Stimulated activated naive CD8-positive, alpha-beta T cell treated with anti-CD3 and anti-CD28 coated beads, Interleukin-15, amount 100 ng/mL, for 72 hours (primary cell): ENCODE measurements at regions not wholly inside any gene's neighbourhood (a gene's known extent, or its start where the extent isn't known, plus 50 kb on each side); places are given as distances from the start of the nearest gene placed in this dataset.

Experiments
- ATAC-seq: fragments of 150-1000 bp; cut with Tn5 transposase; 2 replicates; pipeline ENCODE4 v1.10.0; 2021; ENCODE audit warnings: mild to moderate bottlenecking, moderate library complexity
- DNase-seq, 2 donors: peaks; one replicate each; pipeline ENCODE4 v3.0.0; 2021 to 2022
- H3K27ac Mint-ChIP-seq, 2 donors: one replicate each; pipeline ENCODE4 v1.8.0; 2022; ENCODE audit warnings: mild to moderate bottlenecking in 2 of 2, mixed read lengths in 2 of 2, moderate library complexity in 2 of 2
- H3K27me3 Mint-ChIP-seq: one replicate; pipeline ENCODE4 v1.8.0; 2022; ENCODE audit warnings: mixed read lengths
- H3K4me1 Mint-ChIP-seq: one replicate; pipeline ENCODE4 v1.8.0; 2022; ENCODE audit warnings: mild to moderate bottlenecking, mixed read lengths
- H3K4me3 Mint-ChIP-seq, 2 donors: one replicate each; pipeline ENCODE4 v1.8.0; 2022; ENCODE audit warnings: mild to moderate bottlenecking in 2 of 2, mixed read lengths in 2 of 2, moderate library complexity in 1 of 2
- H3K9me3 Mint-ChIP-seq, 2 donors: one replicate each; pipeline ENCODE4 v1.8.0; 2022; ENCODE audit warnings: mixed read lengths in 2 of 2

GRCh38 chr2:4522498-4523421, 819.4 kb downstream of the DCDC2C start:
- Mint-ChIP-seq H3K27me3 (no peaks in the 10 kb centered on the region), H3K27ac (peak overlapping the region in 1 of 2 donors; percentile 76), H3K9me3 (peaks cover 2 to 3% of the 10 kb centered on the region in 2 donors), H3K4me1 (no peaks in the 10 kb centered on the region), H3K4me3 (no peak overlapping the region)
- ATAC-seq (peak; percentile 23), DNase-seq (no peak)

- Mint-ChIP-seq H3K27ac (no peak overlapping the region), H3K27me3 (no peaks in the 10 kb centered on the region), H3K4me3 (no peak overlapping the region), H3K9me3 (peaks cover 8 to 26% of the 10 kb centered on the region in 2 donors), H3K4me1 (no peaks in the 10 kb centered on the region)
- no peak for DNase-seq
- no peak for ATAC-seq
These were observed 824.0 kb downstream of the DCDC2C start for GRCh38 chr2:4527416-4527815.

DNA sequence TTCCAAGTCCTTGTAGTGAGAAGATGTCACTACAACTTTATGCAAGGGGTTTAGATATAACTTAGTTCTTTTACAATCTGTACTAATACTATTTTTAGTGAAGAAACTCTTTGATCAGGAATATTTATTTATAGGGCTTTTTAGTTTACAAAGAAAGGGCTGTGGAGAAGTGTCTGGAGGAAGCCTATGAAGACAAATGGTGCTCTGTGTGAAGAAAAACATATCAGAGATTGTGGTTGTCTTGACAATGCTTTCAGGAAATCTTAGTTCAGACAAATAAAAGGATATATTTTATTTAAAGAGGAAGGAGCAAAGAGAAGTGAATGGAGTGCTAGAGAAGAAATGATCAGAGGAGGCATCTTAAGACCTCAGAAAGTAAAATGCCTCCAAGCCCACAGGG, 824.9 kb downstream of the DCDC2C start:
- Mint-ChIP-seq H3K9me3 (peaks cover 8 to 26% of the 10 kb centered on the region in 2 donors), H3K4me3 (no peak overlapping the region), H3K4me1 (no peaks in the 10 kb centered on the region), H3K27me3 (no peaks in the 10 kb centered on the region), H3K27ac (no peak overlapping the region)
- no peak for ATAC-seq
- DNase-seq: no peak

DNA sequence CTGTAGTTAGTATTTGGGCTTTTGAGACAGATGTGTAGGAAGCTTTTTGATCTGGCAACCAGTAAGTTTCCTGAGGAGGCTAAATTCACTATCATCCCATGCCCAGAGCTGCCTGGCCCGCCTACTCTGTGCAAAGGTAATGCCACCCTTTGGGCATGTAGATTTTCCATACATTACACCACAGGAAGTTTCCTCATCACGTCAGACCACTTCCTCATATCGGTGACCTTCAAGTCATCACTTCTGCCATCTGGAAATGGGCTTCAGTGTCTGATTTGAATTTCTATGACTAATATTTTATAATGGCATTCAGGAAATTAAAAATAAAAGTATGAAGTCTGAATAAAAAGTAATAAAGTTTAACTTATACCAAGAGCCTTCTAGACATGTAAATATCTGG, 825.4 kb downstream of the DCDC2C start:
- Mint-ChIP-seq H3K27me3 (no peaks in the 10 kb centered on the region), H3K4me3 (no peak overlapping the region), H3K4me1 (no peaks in the 10 kb centered on the region), H3K9me3 (peaks cover 8 to 26% of the 10 kb centered on the region in 2 donors), H3K27ac (no peak overlapping the region)
- ATAC-seq: no peak
- DNase-seq: no peak

DNA sequence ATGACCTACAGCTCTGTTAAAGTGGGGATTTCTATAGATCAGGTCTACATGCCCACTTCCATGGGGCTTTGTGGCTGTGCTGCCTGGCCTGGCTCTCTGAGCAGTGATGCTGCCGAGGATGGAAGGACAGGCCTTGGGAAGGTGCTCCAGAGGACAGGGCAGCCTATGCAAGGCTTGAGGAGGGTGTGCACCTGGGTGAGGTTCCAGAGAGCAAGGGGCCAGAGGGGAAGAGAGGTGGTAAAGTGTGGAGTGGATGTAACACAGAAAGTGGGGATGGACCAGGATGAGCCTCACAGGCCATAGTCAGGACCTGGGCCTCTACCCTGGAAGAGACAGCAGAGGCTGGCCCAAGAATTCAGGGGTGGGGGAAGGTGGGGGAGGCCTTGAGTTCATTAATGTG, 826.4 kb downstream of the DCDC2C start:
- Mint-ChIP-seq H3K9me3 (peaks cover 8 to 26% of the 10 kb centered on the region in 2 donors), H3K27me3 (no peaks in the 10 kb centered on the region), H3K4me3 (no peak overlapping the region), H3K4me1 (no peaks in the 10 kb centered on the region), H3K27ac (no peak overlapping the region)
- ATAC-seq (no peak), DNase-seq (no peak)

DNA sequence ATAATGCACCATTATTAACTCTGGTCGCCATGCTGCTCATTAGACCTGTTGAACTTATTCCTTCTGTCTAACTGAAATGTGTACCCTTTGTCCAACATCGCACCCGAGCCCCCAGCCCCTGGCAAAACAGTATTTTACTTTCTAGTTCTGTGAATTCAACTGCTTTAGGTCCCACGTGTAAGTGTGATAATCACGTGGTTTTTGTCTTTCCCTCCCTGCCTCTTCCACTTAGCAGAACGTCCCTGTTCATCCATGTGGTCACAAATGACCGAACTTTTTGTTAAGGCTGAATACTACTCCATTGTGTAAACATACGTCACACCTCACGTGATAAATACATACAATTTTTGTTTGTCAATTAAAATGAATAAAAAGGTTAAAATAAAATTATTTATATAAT, 826.9 kb downstream of the DCDC2C start:
- no peak for ATAC-seq
- no peak overlapping the region for H3K27ac Mint-ChIP-seq
- H3K9me3 Mint-ChIP-seq: peaks cover 8 to 26% of the 10 kb centered on the region in 2 donors
- H3K27me3 Mint-ChIP-seq: no peaks in the 10 kb centered on the region
- H3K4me1 Mint-ChIP-seq: no peaks in the 10 kb centered on the region
- H3K4me3 Mint-ChIP-seq: no peak overlapping the region
- DNase-seq: no peak

DNA sequence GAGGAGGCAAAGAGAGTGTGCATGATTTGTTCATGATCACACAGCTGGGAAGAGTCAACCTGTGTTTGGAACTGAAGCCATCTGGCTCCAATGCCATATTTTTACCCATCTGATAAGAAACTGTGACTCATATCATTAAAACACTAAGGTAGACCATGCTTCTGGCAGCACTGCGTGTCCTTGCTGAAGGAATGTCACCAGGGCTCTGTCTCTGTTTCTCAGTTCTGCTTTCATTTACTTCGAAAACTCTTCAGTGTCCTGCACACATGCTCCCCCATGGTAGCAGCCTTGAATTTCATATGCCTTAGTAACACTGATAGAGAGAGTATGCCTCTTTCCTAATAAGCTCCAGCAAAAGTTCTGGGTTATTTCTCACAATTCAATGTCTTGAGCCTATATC, 830.4 kb downstream of the DCDC2C start:
- H3K27ac Mint-ChIP-seq: no peak overlapping the region
- ATAC-seq (no peak), DNase-seq (no peak)
- H3K27me3 Mint-ChIP-seq: no peaks in the 10 kb centered on the region
- no peak overlapping the region for H3K4me3 Mint-ChIP-seq
- peaks cover 0 to 18% of the 10 kb centered on the region in 2 donors for H3K9me3 Mint-ChIP-seq
- no peaks in the 10 kb centered on the region for H3K4me1 Mint-ChIP-seq

DNA sequence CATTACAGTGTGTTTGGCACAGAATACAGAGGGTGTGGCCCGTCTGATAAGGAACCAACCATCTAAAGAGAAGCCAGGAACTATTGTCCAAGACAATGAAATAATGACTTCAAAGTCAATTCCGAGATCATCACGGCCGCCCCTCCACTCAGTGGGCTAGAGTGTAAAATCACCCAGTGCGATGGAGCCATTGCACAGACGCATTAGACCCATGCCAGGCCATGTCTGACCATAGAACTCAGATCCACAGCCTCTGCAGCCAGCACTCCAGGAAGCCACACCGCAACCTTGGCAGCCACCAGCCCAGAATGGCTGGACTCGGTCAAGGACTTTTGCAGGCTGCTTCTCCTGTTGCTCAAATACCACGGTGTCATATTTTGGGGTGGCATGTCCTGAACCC, 835.7 kb downstream of the DCDC2C start:
- ATAC-seq (no peak), DNase-seq (no peak)
- Mint-ChIP-seq H3K9me3 (peaks cover 0 to 8% of the 10 kb centered on the region in 2 donors), H3K27me3 (no peaks in the 10 kb centered on the region), H3K27ac (no peak overlapping the region), H3K4me3 (no peak overlapping the region), H3K4me1 (no peaks in the 10 kb centered on the region)

- Mint-ChIP-seq H3K27ac (no peak overlapping the region), H3K9me3 (no peaks in the 10 kb centered on the region), H3K27me3 (no peaks in the 10 kb centered on the region), H3K4me1 (no peaks in the 10 kb centered on the region), H3K4me3 (no peak overlapping the region)
- no peak for ATAC-seq
- no peak for DNase-seq
These were observed 846.4 kb downstream of the DCDC2C start for GRCh38 chr2:4549666-4550210.

GRCh38 chr2:4551691-4552474, 848.5 kb downstream of the DCDC2C start:
- Mint-ChIP-seq H3K27me3 (no peaks in the 10 kb centered on the region), H3K4me3 (no peak overlapping the region), H3K9me3 (no peaks in the 10 kb centered on the region), H3K27ac (no peak overlapping the region), H3K4me1 (no peaks in the 10 kb centered on the region)
- DNase-seq (no peak), ATAC-seq (no peak)

- no peak for DNase-seq
- H3K27me3 Mint-ChIP-seq: no peaks in the 10 kb centered on the region
- no peak overlapping the region for H3K27ac Mint-ChIP-seq
- H3K9me3 Mint-ChIP-seq: no peaks in the 10 kb centered on the region
- no peaks in the 10 kb centered on the region for H3K4me1 Mint-ChIP-seq
- no peak for ATAC-seq
- no peak overlapping the region for H3K4me3 Mint-ChIP-seq
These were observed 849.9 kb downstream of the DCDC2C start for GRCh38 chr2:4553241-4553640.

GRCh38 chr2:4556135-4556896, 852.9 kb downstream of the DCDC2C start:
- Mint-ChIP-seq H3K9me3 (peaks cover 0 to under 1% of the 10 kb centered on the region in 2 donors), H3K4me3 (no peak overlapping the region), H3K4me1 (no peaks in the 10 kb centered on the region), H3K27me3 (no peaks in the 10 kb centered on the region), H3K27ac (no peak overlapping the region)
- ATAC-seq (no peak), DNase-seq (no peak)

DNA sequence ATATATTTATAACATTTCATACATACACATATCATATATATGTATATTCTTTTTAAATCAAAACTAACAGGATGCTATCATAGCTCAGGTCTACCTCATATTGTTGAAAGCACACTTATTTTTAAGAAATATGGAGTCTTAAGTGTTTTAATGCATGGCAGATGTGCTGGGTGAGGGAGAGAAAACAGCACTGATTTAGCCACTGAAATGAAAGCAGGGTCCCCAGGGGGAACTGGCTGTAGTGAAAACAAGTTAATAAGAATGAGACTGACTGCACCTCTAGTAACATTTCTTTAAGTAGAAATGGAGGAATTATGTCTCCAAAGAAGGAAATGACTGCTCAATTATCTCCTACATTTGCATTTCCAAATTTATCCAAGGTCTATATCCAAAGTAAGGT, 857.8 kb downstream of the DCDC2C start:
- Mint-ChIP-seq H3K4me1 (no peaks in the 10 kb centered on the region), H3K9me3 (peaks cover 0 to 13% of the 10 kb centered on the region in 2 donors), H3K4me3 (no peak overlapping the region), H3K27me3 (no peaks in the 10 kb centered on the region), H3K27ac (no peak overlapping the region)
- DNase-seq (no peak), ATAC-seq (no peak)

DNA sequence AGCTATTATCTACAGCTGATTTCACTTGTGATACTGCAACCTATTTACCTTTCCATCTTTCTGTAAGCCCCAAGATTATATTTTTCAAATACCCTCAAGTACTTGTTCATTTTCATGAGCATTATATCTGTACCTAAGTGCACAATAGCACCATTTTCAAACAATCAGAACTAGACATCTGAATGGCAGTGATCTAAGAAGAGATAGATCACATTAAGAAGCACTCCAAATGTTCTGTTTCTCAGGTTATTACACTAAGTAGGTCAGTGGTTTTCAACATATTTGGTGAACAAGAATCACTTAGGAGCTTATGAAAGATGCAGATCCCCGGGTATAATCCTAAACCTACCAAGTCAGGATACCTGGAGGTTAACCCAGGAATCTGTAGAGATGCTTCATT, 872.7 kb downstream of the DCDC2C start:
- H3K27ac Mint-ChIP-seq: no peak overlapping the region
- H3K4me1 Mint-ChIP-seq: no peaks in the 10 kb centered on the region
- H3K9me3 Mint-ChIP-seq: peaks cover 14 to 19% of the 10 kb centered on the region in 2 donors
- DNase-seq (no peak), ATAC-seq (no peak)
- no peaks in the 10 kb centered on the region for H3K27me3 Mint-ChIP-seq
- no peak overlapping the region for H3K4me3 Mint-ChIP-seq

GRCh38 chr2:4579977-4580376, 876.6 kb downstream of the DCDC2C start:
- H3K27ac Mint-ChIP-seq: no peak overlapping the region
- ATAC-seq (no peak), DNase-seq (no peak)
- H3K4me3 Mint-ChIP-seq: no peak overlapping the region
- no peaks in the 10 kb centered on the region for H3K27me3 Mint-ChIP-seq
- no peaks in the 10 kb centered on the region for H3K4me1 Mint-ChIP-seq
- H3K9me3 Mint-ChIP-seq: peaks cover 0 to 8% of the 10 kb centered on the region in 2 donors
